Keratinocyte (primary cell): ENCODE measurements at regions not wholly inside any gene's neighbourhood (a gene's known extent, or its start where the extent isn't known, plus 50 kb on each side); places are given as distances from the start of the nearest gene placed in this dataset.

Experiments used
- DNase-seq: peaks from one replicate; pipeline ENCODE4 v3.0.0-alpha.2; 2011; ENCODE audit warnings: low read depth, missing footprints, low spot score
- FAIRE-seq: peaks from 2 replicates; lab custom pipeline; 2011; peaks lifted over from hg19 to GRCh38; lab: Jason Lieb, UNC
- H2AFZ ChIP-seq: 2 replicates; pipeline ENCODE4 v1.6.0; 2012; ENCODE audit warnings: low read length, control low read depth, inconsistent platforms; ENCODE audit not compliant: control insufficient read depth
- H3K27ac ChIP-seq: 2 replicates; pipeline ENCODE4 v1.5.1; 2011; ENCODE audit warnings: low read length; ENCODE audit not compliant: control insufficient read depth, insufficient read depth
- H3K27me3 ChIP-seq: 3 replicates; pipeline ENCODE4 v1.6.0; 2011; ENCODE audit warnings: low read length; ENCODE audit not compliant: control insufficient read depth, insufficient read depth; ENCODE audit errors: extremely low read depth
- H3K36me3 ChIP-seq, 2 experiments: 2 replicates in 1 of 2; 3 replicates in 1 of 2; pipeline ENCODE4 v1.5.1; 2011; ENCODE audit warnings: low read length in 2 of 2, mild to moderate bottlenecking in 1 of 2; ENCODE audit not compliant: control insufficient read depth in 2 of 2, insufficient read depth in 2 of 2; ENCODE audit errors: extremely low read depth in 1 of 2
- H3K4me1 ChIP-seq: 3 replicates; pipeline ENCODE4 v1.5.1; 2011; ENCODE audit warnings: low read length; ENCODE audit not compliant: control insufficient read depth, insufficient read depth; ENCODE audit errors: extremely low read depth
- H3K4me2 ChIP-seq: 3 replicates; pipeline ENCODE4 v1.6.0; 2011; ENCODE audit warnings: low read depth, low read length; ENCODE audit not compliant: control insufficient read depth, insufficient read depth; ENCODE audit errors: extremely low read depth
- H3K4me3 ChIP-seq, 3 experiments: fragments of 200-600 bp in 1 of 3; sonication (generic) in 1 of 3; 2 replicates in 2 of 3; 3 replicates in 1 of 3; pipeline ENCODE4 v1.5.1; 2011 to 2016; ENCODE audit warnings: low read length in 3 of 3, mild to moderate bottlenecking in 3 of 3, control low read depth in 2 of 3, inconsistent platforms in 1 of 3, low read depth in 1 of 3, mixed read lengths in 1 of 3, mixed run types in 1 of 3, moderate library complexity in 1 of 3; ENCODE audit not compliant: control insufficient read depth in 2 of 3, insufficient read depth in 2 of 3; ENCODE audit errors: extremely low read depth in 1 of 3
- H3K79me2 ChIP-seq: 2 replicates; pipeline ENCODE4 v1.6.0; 2012; ENCODE audit warnings: low read length; ENCODE audit not compliant: control insufficient read depth, insufficient read depth
- H3K9ac ChIP-seq: 3 replicates; pipeline ENCODE4 v1.6.0; 2011; ENCODE audit warnings: low read length; ENCODE audit not compliant: control insufficient read depth, insufficient read depth; ENCODE audit errors: extremely low read depth
- H3K9me1 ChIP-seq: 3 replicates; pipeline ENCODE4 v1.6.0; 2011; ENCODE audit warnings: low read length; ENCODE audit not compliant: control insufficient read depth, insufficient read depth; ENCODE audit errors: extremely low read depth
- H3K9me3 ChIP-seq: 2 replicates; pipeline ENCODE4 v1.5.1; 2012; ENCODE audit warnings: low read depth, low read length; ENCODE audit not compliant: control insufficient read depth
- H4K20me1 ChIP-seq: 3 replicates; pipeline ENCODE4 v1.6.0; 2011; ENCODE audit warnings: low read length; ENCODE audit not compliant: control insufficient read depth, insufficient read depth; ENCODE audit errors: extremely low read depth
- EZH2 ChIP-seq: IDR thresholded peaks from one replicate; pipeline ENCODE4 v1.6.1; 2012; ENCODE audit warnings: inconsistent platforms, mild to moderate bottlenecking, low read length, moderate library complexity
- dilution Hi-C: fragments of 300-500 bp; cut with MboI; formaldehyde crosslinking; loops from one replicate; pipeline ENCODE4 v1.7.0; 2020; ENCODE audit warnings: low sequenced_read_pairs; ENCODE audit not compliant: extremely low pct_ligation_motif_present
- TF ChIP-seq, protein P1 (sequence below), 3 experiments: IDR thresholded peaks in 1 of 3; conservative IDR thresholded peaks in 1 of 3; optimal IDR thresholded peaks in 1 of 3; 2 replicates in 2 of 3; 3 replicates in 1 of 3; pipeline versions ENCODE3 to v1.5.1; 2011; ENCODE audit warnings: low read length in 3 of 3, mild to moderate bottlenecking in 3 of 3, moderate library complexity in 2 of 3, control low read depth in 1 of 3, inconsistent platforms in 1 of 3; ENCODE audit not compliant: insufficient read depth in 2 of 3; ENCODE audit errors: extremely low read depth in 1 of 3

- dilution Hi-C loops = no loop called here
- no peak for TF ChIP-seq EZH2
- TF ChIP-seq, protein P1, sequence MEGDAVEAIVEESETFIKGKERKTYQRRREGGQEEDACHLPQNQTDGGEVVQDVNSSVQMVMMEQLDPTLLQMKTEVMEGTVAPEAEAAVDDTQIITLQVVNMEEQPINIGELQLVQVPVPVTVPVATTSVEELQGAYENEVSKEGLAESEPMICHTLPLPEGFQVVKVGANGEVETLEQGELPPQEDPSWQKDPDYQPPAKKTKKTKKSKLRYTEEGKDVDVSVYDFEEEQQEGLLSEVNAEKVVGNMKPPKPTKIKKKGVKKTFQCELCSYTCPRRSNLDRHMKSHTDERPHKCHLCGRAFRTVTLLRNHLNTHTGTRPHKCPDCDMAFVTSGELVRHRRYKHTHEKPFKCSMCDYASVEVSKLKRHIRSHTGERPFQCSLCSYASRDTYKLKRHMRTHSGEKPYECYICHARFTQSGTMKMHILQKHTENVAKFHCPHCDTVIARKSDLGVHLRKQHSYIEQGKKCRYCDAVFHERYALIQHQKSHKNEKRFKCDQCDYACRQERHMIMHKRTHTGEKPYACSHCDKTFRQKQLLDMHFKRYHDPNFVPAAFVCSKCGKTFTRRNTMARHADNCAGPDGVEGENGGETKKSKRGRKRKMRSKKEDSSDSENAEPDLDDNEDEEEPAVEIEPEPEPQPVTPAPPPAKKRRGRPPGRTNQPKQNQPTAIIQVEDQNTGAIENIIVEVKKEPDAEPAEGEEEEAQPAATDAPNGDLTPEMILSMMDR (optimal IDR thresholded peaks at IDR 0.05 in 1 of 3, IDR thresholded peaks at IDR 0.05 in 1 of 3, conservative IDR thresholded peaks at IDR 0.05 in 1 of 3; ENCODE audit: extremely low read depth in 1 of 3, insufficient read depth in 2 of 3, low read length in 3 of 3) = peak; percentile 23 to 32 (median 31)
- H3K36me3 ChIP-seq = no peaks in the 10 kb centered on the region
- FAIRE-seq = peak; percentile 46
- no peak overlapping the region for H3K27ac ChIP-seq
- no peaks in the 10 kb centered on the region for H3K9me3 ChIP-seq
- no peak overlapping the region for H2AFZ ChIP-seq
- no peak overlapping the region for H3K9ac ChIP-seq
- H3K4me2 ChIP-seq = no peak overlapping the region
- no peaks in the 10 kb centered on the region for H3K9me1 ChIP-seq
- no peaks in the 10 kb centered on the region for H3K27me3 ChIP-seq
- no peak for DNase-seq
- H4K20me1 ChIP-seq = no peaks in the 10 kb centered on the region
- H3K4me3 ChIP-seq = no peak overlapping the region
- H3K4me1 ChIP-seq = no peaks in the 10 kb centered on the region
- H3K79me2 ChIP-seq = no peaks in the 10 kb centered on the region
Observed at GRCh38 chr5:74934949-74935751, 69.0 kb upstream of the FAM169A start.

DNA sequence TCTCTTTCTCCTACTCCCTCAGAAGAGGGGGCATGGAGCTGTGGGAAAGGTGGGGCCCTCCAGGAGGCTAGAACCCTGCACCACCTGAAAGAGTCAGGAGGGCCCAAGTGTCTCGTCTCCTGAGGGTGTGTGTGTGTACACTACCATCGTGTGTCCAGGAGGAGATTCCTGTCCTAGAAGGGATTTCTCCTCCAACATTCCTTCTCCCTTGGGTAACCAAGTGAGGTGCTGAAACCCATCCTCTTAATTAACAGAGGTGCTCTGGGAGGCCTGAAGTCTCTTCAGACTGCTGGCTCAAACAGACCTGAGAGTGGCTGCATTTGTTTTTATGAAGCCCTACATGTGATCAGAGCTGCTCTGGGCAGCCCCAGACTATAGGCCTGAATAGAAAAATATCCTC lies 61.1 kb upstream of the FAM169A start:
- H3K9ac ChIP-seq = no peak overlapping the region
- H4K20me1 ChIP-seq = no peaks in the 10 kb centered on the region
- H3K9me3 ChIP-seq = no peaks in the 10 kb centered on the region
- H3K4me1 ChIP-seq = peaks cover 4% of the 10 kb centered on the region
- no peak overlapping the region for H3K4me2 ChIP-seq
- no peak for DNase-seq
- no peak overlapping the region for H2AFZ ChIP-seq
- dilution Hi-C loops = no loop called here
- no peaks in the 10 kb centered on the region for H3K9me1 ChIP-seq
- H3K27ac ChIP-seq = no peak overlapping the region
- no peaks in the 10 kb centered on the region for H3K79me2 ChIP-seq
- no peak for FAIRE-seq
- no peak overlapping the region for H3K4me3 ChIP-seq
- H3K27me3 ChIP-seq = no peaks in the 10 kb centered on the region
- no peaks in the 10 kb centered on the region for H3K36me3 ChIP-seq
- TF ChIP-seq, protein P1 (optimal IDR thresholded peaks at IDR 0.05 in 1 of 3, IDR thresholded peaks at IDR 0.05 in 1 of 3, conservative IDR thresholded peaks at IDR 0.05 in 1 of 3; ENCODE audit: extremely low read depth in 1 of 3, insufficient read depth in 2 of 3, low read length in 3 of 3) = no peak
- no peak for TF ChIP-seq EZH2
